Mesenchymal stem cell (in vitro differentiated cells and primary cell): ENCODE measurements at regions not wholly inside any gene's neighbourhood (a gene's known extent, or its start where the extent isn't known, plus 50 kb on each side); places are given as distances from the start of the nearest gene placed in this dataset.
"Not testable (repeated sequence)": the region's sequence is repeated elsewhere in the genome, so short reads cannot be mapped to it uniquely, and the experiment has no call there.

Source experiments
- DNase-seq: peaks from one replicate; pipeline ENCODE4 v3.0.0-alpha.2; 2013
- H2AFZ ChIP-seq: one replicate; pipeline ENCODE4 v1.6.1; 2013; ENCODE audit warnings: low read depth, mild to moderate bottlenecking, control low read depth, inconsistent platforms, low read length, moderate library complexity
- H2AK5ac ChIP-seq: 2 replicates; pipeline ENCODE4 v1.6.1; 2013; ENCODE audit warnings: low read length, moderate library complexity, mild to moderate bottlenecking, inconsistent platforms; ENCODE audit not compliant: severe bottlenecking
- H2BK120ac ChIP-seq: one replicate; pipeline ENCODE4 v1.6.1; 2013; ENCODE audit warnings: low read depth, mild to moderate bottlenecking, inconsistent platforms, low read length, moderate library complexity
- H2BK12ac ChIP-seq, 2 experiments: one replicate each; pipeline ENCODE4 v1.6.1; 2013; ENCODE audit warnings: inconsistent platforms in 2 of 2, low read length in 2 of 2, mild to moderate bottlenecking in 2 of 2, moderate library complexity in 2 of 2, control low read depth in 1 of 2
- H2BK15ac ChIP-seq: one replicate; pipeline ENCODE4 v1.6.1; 2013; ENCODE audit warnings: mild to moderate bottlenecking, low read depth, inconsistent platforms; ENCODE audit not compliant: poor library complexity, severe bottlenecking
- H2BK5ac ChIP-seq: 2 replicates; pipeline ENCODE4 v1.6.1; 2013; ENCODE audit warnings: low read depth, mild to moderate bottlenecking, low read length, control low read depth, inconsistent platforms; ENCODE audit not compliant: poor library complexity, severe bottlenecking
- H3K14ac ChIP-seq, 2 experiments: one replicate each; pipeline ENCODE4 v1.6.1; 2013; ENCODE audit warnings: inconsistent platforms in 2 of 2, low read length in 2 of 2, control low read depth in 1 of 2, mild to moderate bottlenecking in 1 of 2, moderate library complexity in 1 of 2
- H3K18ac ChIP-seq, 2 experiments: one replicate each; pipeline ENCODE4 v1.6.1; 2013; ENCODE audit warnings: inconsistent platforms in 2 of 2, low read length in 2 of 2, control low read depth in 1 of 2, low read depth in 1 of 2, mild to moderate bottlenecking in 1 of 2
- H3K23ac ChIP-seq, 2 experiments: one replicate each; pipeline ENCODE4 v1.6.1; 2013; ENCODE audit warnings: inconsistent platforms in 2 of 2, low read length in 2 of 2, mild to moderate bottlenecking in 2 of 2, moderate library complexity in 2 of 2, control low read depth in 1 of 2
- H3K27ac ChIP-seq: 2 replicates; pipeline ENCODE4 v1.5.1; 2013; ENCODE audit warnings: mild to moderate bottlenecking, moderate library complexity, low read length, control low read depth, inconsistent platforms; ENCODE audit not compliant: poor library complexity, severe bottlenecking
- H3K27me3 ChIP-seq, 2 experiments: 2 replicates each; pipeline versions ENCODE4 v1.6.1 to v1.7.0; 2013; ENCODE audit warnings: low read length in 2 of 2, mild to moderate bottlenecking in 2 of 2, moderate library complexity in 2 of 2, control low read depth in 1 of 2, inconsistent platforms in 1 of 2; ENCODE audit not compliant: control insufficient read depth in 1 of 2, insufficient read depth in 1 of 2
- H3K36me3 ChIP-seq, 2 experiments: 2 replicates each; pipeline versions ENCODE4 v1.6.1 to v1.7.0; 2013; ENCODE audit warnings: low read length in 2 of 2, control low read depth in 1 of 2, inconsistent platforms in 1 of 2, low read depth in 1 of 2, mild to moderate bottlenecking in 1 of 2; ENCODE audit not compliant: insufficient read depth in 2 of 2, control insufficient read depth in 1 of 2
- H3K4ac ChIP-seq, 2 experiments: one replicate each; pipeline ENCODE4 v1.6.1; 2013; ENCODE audit warnings: inconsistent platforms in 2 of 2, low read length in 2 of 2, mild to moderate bottlenecking in 2 of 2, moderate library complexity in 2 of 2, control low read depth in 1 of 2, low read depth in 1 of 2
- H3K4me1 ChIP-seq: 2 replicates; pipeline ENCODE4 v1.6.1; 2013; ENCODE audit warnings: low read depth, low read length, control low read depth; ENCODE audit not compliant: control insufficient read depth, insufficient read depth
- H3K4me2 ChIP-seq: 2 replicates; pipeline ENCODE4 v1.6.1; 2013; ENCODE audit warnings: low read length, mild to moderate bottlenecking, inconsistent platforms; ENCODE audit not compliant: poor library complexity, severe bottlenecking
- H3K4me3 ChIP-seq, 2 experiments: 2 replicates each; pipeline versions ENCODE4 v1.5.1 to v1.7.0; 2013; ENCODE audit warnings: low read length in 2 of 2, mild to moderate bottlenecking in 2 of 2, control low read depth in 1 of 2, low read depth in 1 of 2; ENCODE audit not compliant: insufficient read depth in 1 of 2
- H3K79me1 ChIP-seq: replicated peaks from 2 replicates; pipeline ENCODE4 v1.6.1; 2013; ENCODE audit warnings: mild to moderate bottlenecking, control low read depth, low read length, inconsistent platforms; ENCODE audit not compliant: poor library complexity, severe bottlenecking
- H3K9ac ChIP-seq: 2 replicates; pipeline ENCODE4 v1.7.0; 2013; ENCODE audit warnings: mild to moderate bottlenecking, low read length, moderate library complexity
- H3K9me3 ChIP-seq: 2 replicates; pipeline ENCODE4 v1.7.0; 2013; ENCODE audit warnings: mild to moderate bottlenecking, low read length; ENCODE audit not compliant: control insufficient read depth
- H4K8ac ChIP-seq: one replicate; pipeline ENCODE4 v1.6.1; 2013; ENCODE audit warnings: inconsistent platforms, mild to moderate bottlenecking, low read length, moderate library complexity
- H4K91ac ChIP-seq: one replicate; pipeline ENCODE4 v1.6.1; 2013; ENCODE audit warnings: mild to moderate bottlenecking, low read length, inconsistent platforms
- WGBS: methylation state at CpG from one replicate; pipeline ENCODE4 v1.1.7; 2013; ENCODE audit warnings: mixed read lengths; 5-methylcytosine and 5-hydroxymethylcytosine counted together

DNA sequence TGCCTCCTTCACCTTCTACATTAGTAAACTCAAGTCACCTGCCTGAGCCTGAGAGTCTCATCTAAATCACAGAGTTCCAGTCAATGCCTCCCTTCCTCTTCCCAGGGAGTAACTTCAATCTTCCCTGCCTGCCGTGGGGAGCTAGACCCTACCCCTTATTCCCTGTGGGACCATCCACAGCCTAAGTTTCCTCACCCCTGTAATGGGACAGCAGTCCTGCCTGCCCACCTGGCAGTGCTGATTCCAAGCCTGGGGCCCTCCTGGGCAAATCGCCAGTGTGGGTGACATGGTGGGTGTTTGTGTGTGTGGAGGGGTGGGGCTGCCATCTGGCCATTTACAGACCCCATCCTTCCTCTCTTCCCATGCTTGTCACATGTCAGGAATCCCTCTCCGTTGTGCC, 258.6 kb downstream of the ANKRD30B start:
- not testable (repeated sequence) for H3K4ac ChIP-seq, H2BK5ac ChIP-seq, H2BK120ac ChIP-seq, H3K4me3 ChIP-seq, H2AFZ ChIP-seq, H3K9me3 ChIP-seq, H3K4me1 ChIP-seq, H3K27me3 ChIP-seq, H3K9ac ChIP-seq, H2AK5ac ChIP-seq, H3K27ac ChIP-seq, H3K4me2 ChIP-seq, H4K8ac ChIP-seq, H3K14ac ChIP-seq, H3K23ac ChIP-seq, H3K36me3 ChIP-seq, H3K79me1 ChIP-seq, H2BK15ac ChIP-seq, H2BK12ac ChIP-seq, H4K91ac ChIP-seq, H3K18ac ChIP-seq, DNase-seq
- no CpG with 5 or more reads among the region's 3 CpGs for WGBS

DNA sequence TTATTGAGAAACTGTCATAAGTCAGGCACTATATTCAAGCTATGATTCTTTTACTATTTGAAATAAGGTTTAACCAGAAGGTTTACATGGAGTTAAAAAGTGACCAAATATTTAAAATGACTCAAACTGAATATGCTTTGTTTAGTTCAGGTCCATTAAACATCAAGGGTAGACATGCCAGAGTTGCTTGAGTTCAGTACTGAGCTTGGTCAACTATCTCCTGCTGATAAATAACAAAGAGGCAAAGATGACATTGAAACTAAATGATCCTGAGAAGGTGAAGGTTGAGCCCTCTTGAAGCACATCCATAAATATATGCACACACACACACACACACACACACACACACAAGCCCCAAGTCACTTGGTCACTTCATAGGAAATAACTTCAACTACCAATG, 278.1 kb downstream of the ANKRD30B start:
- H2AK5ac ChIP-seq, H4K8ac ChIP-seq, H4K91ac ChIP-seq, H3K4ac ChIP-seq, H3K23ac ChIP-seq, H2AFZ ChIP-seq, H3K27me3 ChIP-seq, DNase-seq, H3K27ac ChIP-seq, H2BK15ac ChIP-seq, H3K14ac ChIP-seq, H3K4me2 ChIP-seq, H3K4me3 ChIP-seq, H2BK5ac ChIP-seq, H3K18ac ChIP-seq, H2BK12ac ChIP-seq, H3K79me1 ChIP-seq, H3K9ac ChIP-seq, H3K9me3 ChIP-seq, H2BK120ac ChIP-seq, H3K36me3 ChIP-seq, H3K4me1 ChIP-seq: not testable (repeated sequence)

DNA sequence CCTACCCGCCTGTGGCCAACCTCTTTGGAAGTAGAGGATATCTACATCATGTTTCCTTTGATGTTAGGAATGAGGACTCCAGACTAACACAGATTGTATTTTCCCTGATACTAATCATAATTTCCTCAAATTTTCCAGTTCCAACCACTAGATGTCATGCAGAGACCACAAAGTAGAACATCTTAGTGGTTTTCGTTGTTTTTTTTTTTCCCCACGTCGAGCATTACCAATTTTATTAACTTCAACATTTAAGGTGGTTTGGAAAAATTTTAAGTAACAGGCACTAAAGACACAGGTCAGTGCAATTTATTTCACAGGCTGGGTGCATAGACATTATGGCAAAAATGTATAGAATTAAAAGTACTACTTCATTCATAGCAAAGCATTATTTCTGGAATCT, 280.1 kb downstream of the ANKRD30B start:
- H3K27me3 ChIP-seq, DNase-seq, H4K91ac ChIP-seq, H3K27ac ChIP-seq, H2BK5ac ChIP-seq, H2BK15ac ChIP-seq, H2BK12ac ChIP-seq, H4K8ac ChIP-seq, H3K4me1 ChIP-seq, H3K79me1 ChIP-seq, H3K18ac ChIP-seq, H2AFZ ChIP-seq, H3K4me2 ChIP-seq, H2AK5ac ChIP-seq, H3K9me3 ChIP-seq, H3K36me3 ChIP-seq, H3K14ac ChIP-seq, H3K4ac ChIP-seq, H3K4me3 ChIP-seq, H3K23ac ChIP-seq, H2BK120ac ChIP-seq, H3K9ac ChIP-seq: not testable (repeated sequence)
- WGBS: no CpG with 5 or more reads among the region's 4 CpGs

DNA sequence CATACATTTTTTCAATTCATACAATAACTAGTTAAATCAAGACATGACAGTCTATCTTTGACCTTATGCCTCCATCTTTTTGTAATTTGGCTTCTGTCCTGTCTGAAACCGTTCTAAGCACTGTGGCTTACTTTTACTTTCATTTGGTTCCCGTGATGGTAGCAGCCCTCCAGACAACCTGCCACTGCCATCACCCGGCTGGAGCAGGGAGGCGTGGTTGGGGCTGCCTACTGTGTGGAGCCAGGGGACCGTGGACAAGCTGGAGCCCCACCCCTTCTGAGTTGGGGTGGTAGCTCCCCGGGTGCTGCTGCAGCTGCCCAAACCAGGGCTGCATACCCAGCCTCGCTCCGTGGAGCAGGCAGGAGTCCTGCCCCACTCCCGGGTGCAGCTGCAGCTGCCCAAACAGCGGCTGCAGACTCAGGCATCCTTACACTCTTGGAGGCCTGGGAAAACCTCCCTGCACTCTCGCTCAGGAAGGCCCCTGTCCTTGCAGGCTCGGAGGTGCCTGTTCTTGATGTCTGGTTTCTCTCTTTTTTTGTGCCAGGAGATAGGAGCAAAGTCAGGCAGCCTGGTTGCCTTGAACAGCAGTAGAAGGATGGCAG, 312.4 kb downstream of the ANKRD30B start:
- DNase-seq, H3K14ac ChIP-seq, H3K27me3 ChIP-seq, H3K4ac ChIP-seq, H2BK15ac ChIP-seq, H3K4me1 ChIP-seq, H3K27ac ChIP-seq, H3K79me1 ChIP-seq, H3K23ac ChIP-seq, H2BK12ac ChIP-seq, H2AK5ac ChIP-seq, H4K91ac ChIP-seq, H3K18ac ChIP-seq, H3K36me3 ChIP-seq, H2BK5ac ChIP-seq, H3K4me3 ChIP-seq, H2AFZ ChIP-seq, H3K4me2 ChIP-seq, H3K9me3 ChIP-seq, H4K8ac ChIP-seq, H2BK120ac ChIP-seq, H3K9ac ChIP-seq: not testable (repeated sequence)
- WGBS: 64% methylated on average over 2 of the region's 12 CpGs
